Fibroblast of lung (primary cell): ENCODE measurements at regions not wholly inside any gene's neighbourhood (a gene's known extent, or its start where the extent isn't known, plus 50 kb on each side); places are given as distances from the start of the nearest gene placed in this dataset.

ENCODE experiments used
- DNase-seq, 2 donors: peaks; one replicate each; pipeline versions ENCODE4 v3.0.0 to v3.0.0-alpha.2; 2010; ENCODE audit warnings: low read depth in 2 of 2
- H2AFZ ChIP-seq: 2 replicates; pipeline ENCODE4 v1.5.1; 2012; ENCODE audit warnings: low read length, control low read depth, inconsistent platforms
- H3K27ac ChIP-seq: 2 replicates; pipeline ENCODE4 v1.5.1; 2011; ENCODE audit warnings: low read length, control low read depth; ENCODE audit not compliant: insufficient read depth
- H3K27me3 ChIP-seq: 2 replicates; pipeline ENCODE4 v1.5.1; 2011; ENCODE audit warnings: mild to moderate bottlenecking, low read length; ENCODE audit not compliant: control insufficient read depth, insufficient read depth
- H3K36me3 ChIP-seq: 2 replicates; pipeline ENCODE4 v1.5.1; 2011; ENCODE audit warnings: low read length; ENCODE audit not compliant: control insufficient read depth, insufficient read depth
- H3K4me1 ChIP-seq: 2 replicates; pipeline ENCODE4 v1.5.1; 2011; ENCODE audit warnings: low read length; ENCODE audit not compliant: control insufficient read depth, insufficient read depth; ENCODE audit errors: extremely low read depth
- H3K4me2 ChIP-seq: 2 replicates; pipeline ENCODE4 v1.5.1; 2011; ENCODE audit warnings: low read length, control low read depth; ENCODE audit not compliant: insufficient read depth; ENCODE audit errors: extremely low read depth
- H3K4me3 ChIP-seq, 4 experiments: fragments of 200-600 bp in 1 of 4; sonication (generic) in 1 of 4; replicated peaks in 1 of 4; 2 replicates each; pipeline ENCODE4 v1.5.1; 2011 to 2016; ENCODE audit warnings: low read length in 4 of 4, low read depth in 3 of 4, mild to moderate bottlenecking in 3 of 4, control low read depth in 2 of 4, inconsistent platforms in 1 of 4, mixed read lengths in 1 of 4; ENCODE audit not compliant: insufficient read depth in 1 of 4; ENCODE audit errors: control extremely low read depth in 1 of 4
- H3K79me2 ChIP-seq: 2 replicates; pipeline ENCODE4 v1.5.1; 2012; ENCODE audit warnings: mild to moderate bottlenecking, low read length, inconsistent platforms; ENCODE audit not compliant: control insufficient read depth, insufficient read depth
- H3K9ac ChIP-seq: 2 replicates; pipeline ENCODE4 v1.5.1; 2011; ENCODE audit warnings: mild to moderate bottlenecking, low read length, control low read depth; ENCODE audit not compliant: insufficient read depth
- H3K9me3 ChIP-seq: 2 replicates; pipeline ENCODE4 v1.5.1; 2012; ENCODE audit warnings: low read depth, low read length; ENCODE audit not compliant: control insufficient read depth, insufficient read depth
- H4K20me1 ChIP-seq: 2 replicates; pipeline ENCODE4 v1.5.1; 2011; ENCODE audit warnings: low read length; ENCODE audit not compliant: control insufficient read depth, insufficient read depth; ENCODE audit errors: extremely low read depth
- CTCF ChIP-seq, 2 donors: IDR thresholded peaks in 1 of 2; conservative IDR thresholded peaks in 1 of 2; 1 replicate in 1 of 2; 2 replicates in 1 of 2; pipeline ENCODE4 v1.5.1; 2011 to 2012; ENCODE audit warnings: low read length in 2 of 2, control low read depth in 1 of 2, inconsistent platforms in 1 of 2, low read depth in 1 of 2, mild to moderate bottlenecking in 1 of 2
- EZH2 ChIP-seq: IDR thresholded peaks from 2 replicates; pipeline ENCODE4 v1.5.1; 2012; ENCODE audit warnings: low read length, control low read depth, mild to moderate bottlenecking; ENCODE audit errors: missing control alignments

GRCh38 chr4:176872461-176872860, 79.7 kb upstream of the VEGFC start:
- DNase-seq = peak; percentile 21 to 42
- no peak for TF ChIP-seq EZH2
- TF ChIP-seq CTCF (conservative IDR thresholded peaks at IDR 0.05 in 1 of 2, IDR thresholded peaks at IDR 0.05 in 1 of 2; ENCODE audit: low read depth in 1 of 2, low read length in 2 of 2) = no peak
- Histone ChIP-seq H3K4me2 (no peak overlapping the region), H3K36me3 (no peaks in the 10 kb centered on the region), H3K4me3 (no peak overlapping the region), H4K20me1 (no peaks in the 10 kb centered on the region), H3K4me1 (no peaks in the 10 kb centered on the region), H3K79me2 (no peaks in the 10 kb centered on the region), H3K27me3 (no peaks in the 10 kb centered on the region), H3K9ac (no peak overlapping the region), H2AFZ (no peak overlapping the region), H3K9me3 (no peaks in the 10 kb centered on the region), H3K27ac (no peak overlapping the region)

GRCh38 chr4:176874721-176875445, 82.2 kb upstream of the VEGFC start:
- no peak for DNase-seq
- H3K36me3 ChIP-seq = no peaks in the 10 kb centered on the region
- H3K9me3 ChIP-seq = no peaks in the 10 kb centered on the region
- H3K27me3 ChIP-seq = no peaks in the 10 kb centered on the region
- TF ChIP-seq EZH2 = no peak
- TF ChIP-seq CTCF (conservative IDR thresholded peaks at IDR 0.05 in 1 of 2, IDR thresholded peaks at IDR 0.05 in 1 of 2; ENCODE audit: low read depth in 1 of 2, low read length in 2 of 2) = no peak
- H3K4me2 ChIP-seq = no peak overlapping the region
- no peaks in the 10 kb centered on the region for H3K4me1 ChIP-seq
- H4K20me1 ChIP-seq = no peaks in the 10 kb centered on the region
- H2AFZ ChIP-seq = no peak overlapping the region
- H3K79me2 ChIP-seq = no peaks in the 10 kb centered on the region
- no peak overlapping the region for H3K27ac ChIP-seq
- H3K9ac ChIP-seq = no peak overlapping the region
- H3K4me3 ChIP-seq = no peak overlapping the region

- no peaks in the 10 kb centered on the region for H3K4me1 ChIP-seq
- no peaks in the 10 kb centered on the region for H3K79me2 ChIP-seq
- no peak overlapping the region for H3K4me2 ChIP-seq
- no peak overlapping the region for H3K4me3 ChIP-seq
- H2AFZ ChIP-seq = no peak overlapping the region
- no peak overlapping the region for H3K27ac ChIP-seq
- H3K9me3 ChIP-seq = no peaks in the 10 kb centered on the region
- no peaks in the 10 kb centered on the region for H3K36me3 ChIP-seq
- no peak overlapping the region for H3K9ac ChIP-seq
- TF ChIP-seq CTCF (conservative IDR thresholded peaks at IDR 0.05 in 1 of 2, IDR thresholded peaks at IDR 0.05 in 1 of 2; ENCODE audit: low read depth in 1 of 2, low read length in 2 of 2) = no peak
- TF ChIP-seq EZH2 = no peak
- no peaks in the 10 kb centered on the region for H4K20me1 ChIP-seq
- H3K27me3 ChIP-seq = no peaks in the 10 kb centered on the region
- DNase-seq = no peak
These were observed 82.8 kb upstream of the VEGFC start for GRCh38 chr4:176875446-176875930.
